Natural killer cell (primary cell): ENCODE measurements at regions not wholly inside any gene's neighbourhood (a gene's known extent, or its start where the extent isn't known, plus 50 kb on each side); places are given as distances from the start of the nearest gene placed in this dataset.

Experiments
- ATAC-seq, 3 donors: fragments of 150-1000 bp in 2 of 3; fragments of 200-7000 bp in 1 of 3; cut with Tn5 transposase; 1 replicate in 1 of 3; 2 replicates in 2 of 3; pipeline ENCODE4 v1.10.0; 2021; ENCODE audit warnings: mild to moderate bottlenecking in 2 of 3, moderate library complexity in 2 of 3
- DNase-seq, 2 donors: peaks; one replicate each; pipeline versions ENCODE4 v3.0.0 to v3.0.0-alpha.2; 2013 to 2021; ENCODE audit warnings: mixed read lengths in 1 of 2
- H3K27ac ChIP-seq: one replicate; pipeline ENCODE4 v1.5.1; 2013; ENCODE audit warnings: mild to moderate bottlenecking, low read length
- H3K27me3 ChIP-seq: one replicate; pipeline ENCODE4 v1.6.1; 2013; ENCODE audit warnings: low read length; ENCODE audit not compliant: control insufficient read depth, insufficient read depth
- H3K36me3 ChIP-seq: one replicate; pipeline ENCODE4 v1.6.1; 2013; ENCODE audit warnings: low read length; ENCODE audit not compliant: control insufficient read depth, insufficient read depth
- H3K4me1 ChIP-seq: one replicate; pipeline ENCODE4 v1.6.1; 2013; ENCODE audit warnings: low read length; ENCODE audit not compliant: control insufficient read depth, insufficient read depth
- H3K4me3 ChIP-seq: one replicate; pipeline ENCODE4 v1.5.1; 2013; ENCODE audit warnings: low read length
- H3K9me3 ChIP-seq: one replicate; pipeline ENCODE4 v1.6.1; 2013; ENCODE audit warnings: low read length; ENCODE audit not compliant: control insufficient read depth, insufficient read depth
- H3K27ac Mint-ChIP-seq, 2 donors: one replicate each; pipeline ENCODE4 v1.8.0; 2022; ENCODE audit warnings: mild to moderate bottlenecking in 2 of 2, mixed read lengths in 2 of 2, moderate library complexity in 1 of 2
- H3K27me3 Mint-ChIP-seq, 2 donors: one replicate each; pipeline ENCODE4 v1.8.0; 2022; ENCODE audit warnings: low read depth in 2 of 2, mixed read lengths in 2 of 2
- H3K36me3 Mint-ChIP-seq: one replicate; pipeline ENCODE4 v1.8.0; 2022; ENCODE audit warnings: mixed read lengths
- H3K4me1 Mint-ChIP-seq, 2 donors: one replicate each; pipeline ENCODE4 v1.8.0; 2022; ENCODE audit warnings: mixed read lengths in 2 of 2
- H3K4me3 Mint-ChIP-seq: one replicate; pipeline ENCODE4 v1.8.0; 2022; ENCODE audit warnings: mild to moderate bottlenecking, moderate library complexity, mixed read lengths
- H3K9me3 Mint-ChIP-seq, 2 donors: one replicate each; pipeline ENCODE4 v1.8.0; 2022; ENCODE audit warnings: mixed read lengths in 2 of 2
- WGBS: methylation state at CpG from one replicate; pipeline ENCODE4 v1.1.7; 2013; ENCODE audit warnings: missing lambda C conversion rate; ENCODE audit not compliant: insufficient coverage; 5-methylcytosine and 5-hydroxymethylcytosine counted together
- intact Hi-C: fragments of 100-400 bp; cut with micrococcal nuclease; formaldehyde crosslinking; loops from one replicate; pipeline ENCODE4 v1.14.2; 2022
- TF ChIP-seq, protein P1 (sequence below): fragments of 200-600 bp; IDR thresholded peaks from one replicate; pipeline ENCODE4 v1.8.0; 2022; ENCODE audit warnings: antibody characterized with exemption

DNA sequence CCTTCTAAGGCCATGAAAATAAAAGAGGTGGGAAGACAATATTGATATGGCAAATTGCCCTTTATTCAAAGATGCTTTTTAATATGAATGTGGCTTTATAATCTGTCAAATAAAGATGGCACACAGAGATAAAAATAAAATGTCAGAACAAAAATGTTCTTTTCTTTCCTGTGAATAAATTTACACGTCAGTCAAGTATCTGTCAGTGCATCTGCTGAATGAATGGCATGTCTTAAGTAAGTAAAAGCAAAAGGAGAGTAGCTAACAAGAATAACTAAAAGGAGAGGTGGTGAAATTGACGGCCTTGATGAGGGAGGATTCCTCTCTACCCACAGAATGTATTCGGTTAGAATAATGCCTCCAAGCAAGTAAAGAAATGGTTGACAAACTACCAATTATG, 1021.7 kb upstream of the GBE1 start:
- 65% methylated on average over 2 of the region's 3 CpGs for WGBS
- no peak for DNase-seq

DNA sequence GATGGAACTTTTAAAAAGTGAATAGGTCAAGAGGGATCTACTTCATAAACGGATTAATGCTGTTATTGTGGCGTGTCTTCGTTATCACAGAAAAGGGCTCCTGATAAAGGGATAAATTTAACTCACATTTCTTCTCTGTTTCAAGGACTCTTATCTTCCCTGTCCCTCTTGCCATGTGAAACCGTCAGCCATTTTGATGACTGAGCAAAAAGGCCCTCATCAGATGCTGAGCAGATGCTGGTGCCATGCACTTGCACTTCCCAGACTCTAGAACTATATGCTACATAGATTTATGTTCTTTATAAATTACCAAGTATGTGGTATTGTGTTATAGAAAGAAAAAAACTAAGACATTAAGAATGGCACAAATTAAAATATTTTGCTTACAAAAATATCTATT, 1011.8 kb upstream of the GBE1 start:
- ATAC-seq (no peak), DNase-seq (no peak)
- H3K4me1 ChIP-seq, result no peaks in the 10 kb centered on the region
- H3K36me3 Mint-ChIP-seq, result peaks cover 10% of the 10 kb centered on the region
- TF ChIP-seq, protein P1, sequence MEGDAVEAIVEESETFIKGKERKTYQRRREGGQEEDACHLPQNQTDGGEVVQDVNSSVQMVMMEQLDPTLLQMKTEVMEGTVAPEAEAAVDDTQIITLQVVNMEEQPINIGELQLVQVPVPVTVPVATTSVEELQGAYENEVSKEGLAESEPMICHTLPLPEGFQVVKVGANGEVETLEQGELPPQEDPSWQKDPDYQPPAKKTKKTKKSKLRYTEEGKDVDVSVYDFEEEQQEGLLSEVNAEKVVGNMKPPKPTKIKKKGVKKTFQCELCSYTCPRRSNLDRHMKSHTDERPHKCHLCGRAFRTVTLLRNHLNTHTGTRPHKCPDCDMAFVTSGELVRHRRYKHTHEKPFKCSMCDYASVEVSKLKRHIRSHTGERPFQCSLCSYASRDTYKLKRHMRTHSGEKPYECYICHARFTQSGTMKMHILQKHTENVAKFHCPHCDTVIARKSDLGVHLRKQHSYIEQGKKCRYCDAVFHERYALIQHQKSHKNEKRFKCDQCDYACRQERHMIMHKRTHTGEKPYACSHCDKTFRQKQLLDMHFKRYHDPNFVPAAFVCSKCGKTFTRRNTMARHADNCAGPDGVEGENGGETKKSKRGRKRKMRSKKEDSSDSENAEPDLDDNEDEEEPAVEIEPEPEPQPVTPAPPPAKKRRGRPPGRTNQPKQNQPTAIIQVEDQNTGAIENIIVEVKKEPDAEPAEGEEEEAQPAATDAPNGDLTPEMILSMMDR, result no peak
- no peak overlapping the region for H3K4me3 ChIP-seq
- H3K27me3 ChIP-seq, result no peaks in the 10 kb centered on the region
- no peak overlapping the region for H3K27ac ChIP-seq
- H3K4me1 Mint-ChIP-seq, result no peaks in the 10 kb centered on the region
- H3K36me3 ChIP-seq, result no peaks in the 10 kb centered on the region
- WGBS, result 85% methylated on average over 4 of the region's 4 CpGs
- no peaks in the 10 kb centered on the region for H3K27me3 Mint-ChIP-seq
- no peak overlapping the region for H3K27ac Mint-ChIP-seq
- intact Hi-C loops, result no loop called here
- peaks cover 14 to 15% of the 10 kb centered on the region in 2 donors for H3K9me3 Mint-ChIP-seq
- no peak overlapping the region for H3K4me3 Mint-ChIP-seq
- H3K9me3 ChIP-seq, result peaks cover 4% of the 10 kb centered on the region

More for the DNA sequence above, 1021.7 kb upstream of the GBE1 start:
- Mint-ChIP-seq H3K4me3 (no peak overlapping the region), H3K4me1 (no peaks in the 10 kb centered on the region), H3K9me3 (peaks cover 4 to 13% of the 10 kb centered on the region in 2 donors), H3K27ac (no peak overlapping the region), H3K27me3 (no peaks in the 10 kb centered on the region), H3K36me3 (peaks cover 14% of the 10 kb centered on the region)
- Histone ChIP-seq H3K4me1 (no peaks in the 10 kb centered on the region), H3K4me3 (no peak overlapping the region), H3K9me3 (no peaks in the 10 kb centered on the region), H3K27me3 (no peaks in the 10 kb centered on the region), H3K27ac (no peak overlapping the region), H3K36me3 (no peaks in the 10 kb centered on the region)
- intact Hi-C loops, result no loop called here
- no peak for ATAC-seq
- TF ChIP-seq, protein P1, result no peak

DNA sequence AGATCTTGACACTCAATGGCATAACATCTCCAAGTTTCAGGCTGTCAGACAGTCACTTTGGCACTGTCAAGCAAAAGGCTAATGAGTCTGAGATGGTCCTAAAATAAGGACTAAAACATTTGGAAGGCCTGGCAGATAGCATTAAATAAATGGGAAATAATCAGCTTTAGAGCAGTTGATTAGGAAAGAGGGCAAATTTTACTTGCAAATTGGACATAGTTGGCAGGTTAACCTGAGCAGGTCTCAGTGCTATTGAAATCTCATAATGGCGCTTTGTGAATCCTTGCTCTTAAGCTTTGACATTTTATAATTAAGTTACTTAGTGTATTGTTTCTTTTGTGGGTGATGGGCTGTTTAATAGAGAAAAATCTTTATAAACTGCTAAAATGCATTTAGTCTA, 1003.1 kb upstream of the GBE1 start:
- no peak overlapping the region for H3K4me3 Mint-ChIP-seq
- H3K27ac ChIP-seq, result no peak overlapping the region
- no peak for ATAC-seq
- H3K27me3 Mint-ChIP-seq, result no peaks in the 10 kb centered on the region
- DNase-seq, result no peak
- no peaks in the 10 kb centered on the region for H3K27me3 ChIP-seq
- H3K9me3 Mint-ChIP-seq, result peaks cover 5 to 11% of the 10 kb centered on the region in 2 donors
- TF ChIP-seq, protein P1, result no peak
- H3K36me3 ChIP-seq, result no peaks in the 10 kb centered on the region
- no peaks in the 10 kb centered on the region for H3K36me3 Mint-ChIP-seq
- WGBS, result 88% methylated on average over 1 of the region's 1 CpG
- peaks cover 8% of the 10 kb centered on the region for H3K9me3 ChIP-seq
- no peak overlapping the region for H3K27ac Mint-ChIP-seq
- intact Hi-C loops, result no loop called here
- H3K4me1 ChIP-seq, result no peaks in the 10 kb centered on the region
- H3K4me3 ChIP-seq, result no peak overlapping the region
- no peaks in the 10 kb centered on the region for H3K4me1 Mint-ChIP-seq

DNA sequence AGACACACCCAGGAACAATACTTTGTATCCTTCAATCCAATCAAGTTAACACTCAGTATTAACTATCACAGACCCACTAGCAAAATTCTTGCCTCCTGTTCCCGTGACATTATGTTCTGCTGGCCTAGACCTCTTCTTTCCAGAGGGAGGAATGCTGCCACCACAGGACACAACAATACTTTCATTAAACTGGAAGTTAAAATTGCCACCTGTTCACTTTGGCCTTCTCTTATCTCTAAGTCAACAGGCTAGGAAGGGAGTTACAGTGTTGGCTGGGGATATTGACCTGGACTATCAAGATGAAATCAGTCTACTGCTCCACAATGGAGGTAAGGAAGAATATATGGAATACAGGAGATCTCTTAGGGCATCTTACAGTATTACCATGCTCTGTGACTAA, 1000.4 kb upstream of the GBE1 start:
- DNase-seq (no peak), ATAC-seq (no peak)
- Histone ChIP-seq H3K27ac (no peak overlapping the region), H3K36me3 (no peaks in the 10 kb centered on the region), H3K9me3 (peaks cover 12% of the 10 kb centered on the region), H3K27me3 (no peaks in the 10 kb centered on the region), H3K4me1 (no peaks in the 10 kb centered on the region), H3K4me3 (no peak overlapping the region)
- Mint-ChIP-seq H3K27ac (no peak overlapping the region), H3K4me1 (no peaks in the 10 kb centered on the region), H3K9me3 (peaks cover 6 to 18% of the 10 kb centered on the region in 2 donors), H3K27me3 (no peaks in the 10 kb centered on the region), H3K36me3 (no peaks in the 10 kb centered on the region), H3K4me3 (no peak overlapping the region)
- WGBS, result 76% methylated on average over 1 of the region's 1 CpG
- TF ChIP-seq, protein P1, result no peak
- intact Hi-C loops, result no loop called here
